ENCODE measurements at regions not wholly inside any gene's neighbourhood (a gene's known extent, or its start where the extent isn't known, plus 50 kb on each side); places are given as distances from the start of the nearest gene placed in this dataset.

DNA sequence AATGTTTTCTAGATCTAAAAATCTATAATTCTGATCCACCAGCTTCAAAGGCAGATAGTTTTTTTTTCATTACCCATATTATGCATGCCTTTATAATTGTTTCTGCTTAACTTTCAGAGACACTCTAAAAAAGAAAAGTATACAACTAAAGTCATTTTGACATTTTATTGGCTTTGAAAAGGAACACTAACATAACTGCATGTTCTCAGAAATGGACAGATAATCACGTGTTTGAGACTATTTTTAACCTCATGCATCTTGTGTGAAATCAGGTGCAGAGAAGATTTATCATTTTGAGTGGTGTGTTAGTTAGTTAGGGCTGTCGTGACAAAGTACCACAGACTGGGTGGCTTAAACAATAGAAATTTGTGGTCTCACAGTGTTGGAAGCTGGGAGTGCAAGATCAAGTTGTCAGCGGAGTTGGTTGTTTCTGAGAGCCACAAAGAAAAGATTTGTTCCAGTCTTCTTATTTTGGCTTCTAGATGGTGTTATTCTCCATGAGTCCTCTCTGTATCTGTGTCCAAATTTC, 841.4 kb upstream of the LRATD1 start:
- H2AFZ ChIP-seq (ENCODE audit: low read length), result no peak overlapping the region
- no peaks in the 10 kb centered on the region for H3K27me3 ChIP-seq (ENCODE audit: control insufficient read depth in 3 of 3, insufficient read depth in 3 of 3, low read depth in 1 of 3, low read length in 3 of 3)
- no peak for DNase-seq (ENCODE audit: low spot score)
- no peaks in the 10 kb centered on the region for H3K79me1 ChIP-seq (ENCODE audit: low read depth, low read length)
- H2AK5ac ChIP-seq (ENCODE audit: low read depth, low read length), result no peak overlapping the region
- no peak overlapping the region for H4K91ac ChIP-seq (ENCODE audit: low read depth, low read length, poor library complexity)
- no peak overlapping the region for H4K8ac ChIP-seq (ENCODE audit: low read depth, low read length)
- H3K4me3 ChIP-seq (ENCODE audit: low read length in 2 of 2), result no peak overlapping the region
- no peak overlapping the region for H2BK5ac ChIP-seq (ENCODE audit: low read length)
- no peak overlapping the region for H2BK15ac ChIP-seq (ENCODE audit: low read length)
- H2BK120ac ChIP-seq (ENCODE audit: low read depth, low read length), result no peak overlapping the region
- no peak overlapping the region for H3K23ac ChIP-seq (ENCODE audit: low read depth, low read length, poor library complexity)
- WGBS, 2 donors (ENCODE audit: extremely low coverage in 2 of 2, insufficient read length in 2 of 2, insufficient replicate concordance in 1 of 2), result no CpG with 5 or more reads among the region's 3 CpGs
- H3K9ac ChIP-seq (ENCODE audit: low read depth, low read length, poor library complexity), result no peak overlapping the region
- no peak overlapping the region for H3K4me2 ChIP-seq (ENCODE audit: insufficient read depth, low read length, poor library complexity, severe bottlenecking)
- no peaks in the 10 kb centered on the region for H3K9me3 ChIP-seq (replicated peaks in 1 of 2; ENCODE audit: control insufficient read depth in 2 of 2, insufficient read depth in 1 of 2, low read depth in 1 of 2, low read length in 2 of 2)
- H3K27ac ChIP-seq (replicated peaks; ENCODE audit: low read length), result no peak overlapping the region
- H3K18ac ChIP-seq (ENCODE audit: low read length), result no peak overlapping the region
- no peak overlapping the region for H2BK12ac ChIP-seq (ENCODE audit: low read length)
- H3K4ac ChIP-seq (ENCODE audit: low read length), result no peak overlapping the region
- H3K36me3 ChIP-seq (replicated peaks in 1 of 2; ENCODE audit: control insufficient read depth in 2 of 2, insufficient read depth in 2 of 2, low read length in 2 of 2), result no peaks in the 10 kb centered on the region
- H3K14ac ChIP-seq (ENCODE audit: low read length), result no peak overlapping the region
- no peaks in the 10 kb centered on the region for H3K4me1 ChIP-seq (ENCODE audit: control insufficient read depth in 2 of 2, insufficient read depth in 1 of 2, low read depth in 1 of 2, low read length in 2 of 2)

DNA sequence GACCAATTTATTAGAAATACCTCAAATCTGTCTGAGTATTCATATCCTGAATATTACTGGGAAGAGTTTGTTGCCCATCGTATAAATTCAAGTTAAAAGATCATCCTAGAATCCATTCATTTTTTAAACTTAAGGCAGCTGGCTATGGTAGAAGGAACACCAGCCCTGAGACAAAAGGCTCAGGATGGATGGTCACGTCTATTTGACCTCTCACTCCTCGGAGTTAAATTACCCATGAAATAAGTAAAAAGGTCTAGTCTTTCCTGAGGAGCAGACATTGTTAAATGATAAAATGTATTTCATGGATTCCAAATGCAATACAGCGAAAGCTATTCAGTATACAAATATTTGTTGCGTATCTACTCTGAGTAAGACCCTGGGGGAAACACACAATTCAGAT, 826.0 kb upstream of the LRATD1 start:
- no peak overlapping the region for H2BK15ac ChIP-seq (ENCODE audit: low read length)
- H3K4me2 ChIP-seq (ENCODE audit: insufficient read depth, low read length, poor library complexity, severe bottlenecking), result no peak overlapping the region
- no peak overlapping the region for H2BK5ac ChIP-seq (ENCODE audit: low read length)
- H2BK12ac ChIP-seq (ENCODE audit: low read length), result no peak overlapping the region
- H4K91ac ChIP-seq (ENCODE audit: low read depth, low read length, poor library complexity), result no peak overlapping the region
- no peaks in the 10 kb centered on the region for H3K9me3 ChIP-seq (replicated peaks in 1 of 2; ENCODE audit: control insufficient read depth in 2 of 2, insufficient read depth in 1 of 2, low read depth in 1 of 2, low read length in 2 of 2)
- no peak overlapping the region for H2AK5ac ChIP-seq (ENCODE audit: low read depth, low read length)
- no peak for DNase-seq (ENCODE audit: low spot score)
- H3K4me1 ChIP-seq (ENCODE audit: control insufficient read depth in 2 of 2, insufficient read depth in 1 of 2, low read depth in 1 of 2, low read length in 2 of 2), result no peaks in the 10 kb centered on the region
- H2BK120ac ChIP-seq (ENCODE audit: low read depth, low read length), result no peak overlapping the region
- H3K14ac ChIP-seq (ENCODE audit: low read length), result no peak overlapping the region
- H3K27me3 ChIP-seq (ENCODE audit: control insufficient read depth in 3 of 3, insufficient read depth in 3 of 3, low read depth in 1 of 3, low read length in 3 of 3), result no peaks in the 10 kb centered on the region
- H4K8ac ChIP-seq (ENCODE audit: low read depth, low read length), result no peak overlapping the region
- no peak overlapping the region for H3K27ac ChIP-seq (replicated peaks; ENCODE audit: low read length)
- no peaks in the 10 kb centered on the region for H3K79me1 ChIP-seq (ENCODE audit: low read depth, low read length)
- no peak overlapping the region for H3K4ac ChIP-seq (ENCODE audit: low read length)
- no peaks in the 10 kb centered on the region for H3K36me3 ChIP-seq (replicated peaks in 1 of 2; ENCODE audit: control insufficient read depth in 2 of 2, insufficient read depth in 2 of 2, low read length in 2 of 2)
- no peak overlapping the region for H3K18ac ChIP-seq (ENCODE audit: low read length)
- H3K23ac ChIP-seq (ENCODE audit: low read depth, low read length, poor library complexity), result no peak overlapping the region
- H3K9ac ChIP-seq (ENCODE audit: low read depth, low read length, poor library complexity), result no peak overlapping the region
- no CpG with 5 or more reads among the region's 5 CpGs for WGBS, 2 donors (ENCODE audit: extremely low coverage in 2 of 2, insufficient read length in 2 of 2, insufficient replicate concordance in 1 of 2)
- no peak overlapping the region for H2AFZ ChIP-seq (ENCODE audit: low read length)
- H3K4me3 ChIP-seq (ENCODE audit: low read length in 2 of 2), result no peak overlapping the region

DNA sequence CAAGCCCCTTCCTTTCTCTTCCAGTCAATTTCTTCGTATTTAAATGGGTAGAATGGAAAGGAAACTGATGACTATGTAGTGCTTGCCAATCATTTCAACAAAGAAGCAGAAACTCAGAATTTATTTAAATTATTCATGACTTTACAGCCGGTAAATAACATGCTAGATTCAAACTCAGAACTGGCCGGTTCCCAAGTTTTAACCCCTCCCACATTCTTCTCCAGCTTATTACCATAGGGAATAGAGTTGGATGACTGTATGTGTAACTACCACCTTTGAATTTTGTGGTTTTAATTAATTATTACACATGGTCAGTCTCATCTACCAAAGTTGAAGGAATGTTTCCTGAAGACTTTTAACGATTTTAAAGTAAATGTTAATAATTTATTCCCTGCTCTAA, 819.3 kb upstream of the LRATD1 start:
- no peak for DNase-seq (ENCODE audit: low spot score)
- Histone ChIP-seq H2AK5ac (ENCODE audit: low read depth, low read length) (no peak overlapping the region), H3K27me3 (ENCODE audit: control insufficient read depth in 3 of 3, insufficient read depth in 3 of 3, low read depth in 1 of 3, low read length in 3 of 3) (no peaks in the 10 kb centered on the region), H2BK15ac (ENCODE audit: low read length) (no peak overlapping the region), H2BK120ac (ENCODE audit: low read depth, low read length) (no peak overlapping the region), H3K9me3 (replicated peaks in 1 of 2; ENCODE audit: control insufficient read depth in 2 of 2, insufficient read depth in 1 of 2, low read depth in 1 of 2, low read length in 2 of 2) (no peaks in the 10 kb centered on the region), H2BK12ac (ENCODE audit: low read length) (no peak overlapping the region), H3K9ac (ENCODE audit: low read depth, low read length, poor library complexity) (no peak overlapping the region), H4K8ac (ENCODE audit: low read depth, low read length) (no peak overlapping the region), H3K4me1 (ENCODE audit: control insufficient read depth in 2 of 2, insufficient read depth in 1 of 2, low read depth in 1 of 2, low read length in 2 of 2) (no peaks in the 10 kb centered on the region), H2BK5ac (ENCODE audit: low read length) (no peak overlapping the region), H3K4me3 (ENCODE audit: low read length in 2 of 2) (no peak overlapping the region), H3K14ac (ENCODE audit: low read length) (no peak overlapping the region), H3K4ac (ENCODE audit: low read length) (no peak overlapping the region), H2AFZ (ENCODE audit: low read length) (no peak overlapping the region), H3K36me3 (replicated peaks in 1 of 2; ENCODE audit: control insufficient read depth in 2 of 2, insufficient read depth in 2 of 2, low read length in 2 of 2) (no peaks in the 10 kb centered on the region), H3K4me2 (ENCODE audit: insufficient read depth, low read length, poor library complexity, severe bottlenecking) (no peak overlapping the region), H4K91ac (ENCODE audit: low read depth, low read length, poor library complexity) (no peak overlapping the region), H3K27ac (replicated peaks; ENCODE audit: low read length) (no peak overlapping the region), H3K23ac (ENCODE audit: low read depth, low read length, poor library complexity) (no peak overlapping the region), H3K79me1 (ENCODE audit: low read depth, low read length) (no peaks in the 10 kb centered on the region), H3K18ac (ENCODE audit: low read length) (no peak overlapping the region)
- no CpG with 5 or more reads among the region's 4 CpGs for WGBS, 2 donors (ENCODE audit: extremely low coverage in 2 of 2, insufficient read length in 2 of 2, insufficient replicate concordance in 1 of 2)

DNA sequence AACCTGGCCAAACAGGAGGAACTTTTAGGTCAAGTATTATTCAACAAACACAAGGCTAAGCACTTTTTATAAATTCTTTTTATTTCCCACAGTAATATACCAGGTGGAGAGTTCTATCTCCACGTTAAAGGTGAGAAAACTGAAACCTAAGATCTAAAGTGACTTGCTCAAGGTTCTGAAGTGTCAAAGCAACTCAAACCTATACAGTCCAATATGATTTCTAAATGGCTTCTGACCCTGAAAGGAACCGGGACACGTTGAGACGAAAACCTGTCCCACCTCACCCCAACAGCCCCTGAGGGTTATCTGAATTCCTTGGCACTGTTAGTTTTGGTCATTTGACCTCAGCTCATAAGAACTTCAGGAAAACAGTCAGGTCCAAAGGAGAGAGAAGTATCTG, 814.5 kb upstream of the LRATD1 start:
- no peaks in the 10 kb centered on the region for H3K79me1 ChIP-seq (ENCODE audit: low read depth, low read length)
- WGBS, 2 donors (ENCODE audit: extremely low coverage in 2 of 2, insufficient read length in 2 of 2, insufficient replicate concordance in 1 of 2), result no CpG with 5 or more reads among the region's 4 CpGs
- H3K9ac ChIP-seq (ENCODE audit: low read depth, low read length, poor library complexity), result no peak overlapping the region
- no peak overlapping the region for H4K91ac ChIP-seq (ENCODE audit: low read depth, low read length, poor library complexity)
- H3K14ac ChIP-seq (ENCODE audit: low read length), result no peak overlapping the region
- H4K8ac ChIP-seq (ENCODE audit: low read depth, low read length), result no peak overlapping the region
- H3K4ac ChIP-seq (ENCODE audit: low read length), result no peak overlapping the region
- H3K4me3 ChIP-seq (ENCODE audit: low read length in 2 of 2), result no peak overlapping the region
- H3K4me2 ChIP-seq (ENCODE audit: insufficient read depth, low read length, poor library complexity, severe bottlenecking), result no peak overlapping the region
- H2BK12ac ChIP-seq (ENCODE audit: low read length), result no peak overlapping the region
- no peak overlapping the region for H2BK5ac ChIP-seq (ENCODE audit: low read length)
- H3K27ac ChIP-seq (replicated peaks; ENCODE audit: low read length), result no peak overlapping the region
- no peak overlapping the region for H3K23ac ChIP-seq (ENCODE audit: low read depth, low read length, poor library complexity)
- no peak overlapping the region for H2BK120ac ChIP-seq (ENCODE audit: low read depth, low read length)
- no peaks in the 10 kb centered on the region for H3K4me1 ChIP-seq (ENCODE audit: control insufficient read depth in 2 of 2, insufficient read depth in 1 of 2, low read depth in 1 of 2, low read length in 2 of 2)
- no peaks in the 10 kb centered on the region for H3K27me3 ChIP-seq (ENCODE audit: control insufficient read depth in 3 of 3, insufficient read depth in 3 of 3, low read depth in 1 of 3, low read length in 3 of 3)
- DNase-seq (ENCODE audit: low spot score), result no peak
- no peak overlapping the region for H3K18ac ChIP-seq (ENCODE audit: low read length)
- no peaks in the 10 kb centered on the region for H3K9me3 ChIP-seq (replicated peaks in 1 of 2; ENCODE audit: control insufficient read depth in 2 of 2, insufficient read depth in 1 of 2, low read depth in 1 of 2, low read length in 2 of 2)
- H2BK15ac ChIP-seq (ENCODE audit: low read length), result no peak overlapping the region
- no peak overlapping the region for H2AK5ac ChIP-seq (ENCODE audit: low read depth, low read length)
- no peaks in the 10 kb centered on the region for H3K36me3 ChIP-seq (replicated peaks in 1 of 2; ENCODE audit: control insufficient read depth in 2 of 2, insufficient read depth in 2 of 2, low read length in 2 of 2)
- H2AFZ ChIP-seq (ENCODE audit: low read length), result no peak overlapping the region

All from neuronal stem cell (in vitro differentiated cells).